ENCODE measurements at regions not wholly inside any gene's neighbourhood (a gene's known extent, or its start where the extent isn't known, plus 50 kb on each side); places are given as distances from the start of the nearest gene placed in this dataset.

- SMC1A ChIA-PET (ENCODE audit: uncharacterized antibody, unreplicated experiment): interaction anchor here (1.1 kb wide), 1 partner anchor 16 kb away, joined by 6 read pairs; no protein-coding TSS in a partner anchor
- BruUV-seq (replicated peaks): no TSS peak
Observed at GRCh38 chr18:30489890-30490643, 552.5 kb downstream of the DSC3 start.

More at GRCh38 chr18:30489890-30490643, 552.5 kb downstream of the DSC3 start:
- Histone ChIP-seq H4K20me1 (ENCODE audit: control insufficient read depth, insufficient read depth) (no peaks in the 10 kb centered on the region), H3K27me3 (replicated peaks in 1 of 2; ENCODE audit: control insufficient read depth in 2 of 2, insufficient read depth in 2 of 2, low read length in 1 of 2) (no peaks in the 10 kb centered on the region), H3K9ac (ENCODE audit: control insufficient read depth, insufficient read depth, low read length) (no peak overlapping the region), H2AFZ (ENCODE audit: control insufficient read depth, low read depth, low read length) (no peak overlapping the region), H3K79me2 (ENCODE audit: control insufficient read depth, insufficient read depth, low read length) (no peaks in the 10 kb centered on the region), H3K9me3 (replicated peaks; ENCODE audit: control insufficient read depth, insufficient read depth, low read length) (no peaks in the 10 kb centered on the region), H3K4me2 (ENCODE audit: control insufficient read depth, insufficient read depth) (no peak overlapping the region), H3K36me3 (ENCODE audit: control insufficient read depth in 2 of 2, insufficient read depth in 2 of 2, low read length in 1 of 2) (no peaks in the 10 kb centered on the region), H3K4me1 (ENCODE audit: control insufficient read depth, insufficient read depth, low read length) (no peaks in the 10 kb centered on the region), H3K27ac (ENCODE audit: control insufficient read depth, insufficient read depth) (no peak overlapping the region), H3K4me3 (no peak overlapping the region)
- FAIRE-seq (no peak), ATAC-seq (peak; percentile 30), DNase-seq (ENCODE audit: low read depth, low spot score) (no peak)
- intact Hi-C loops (cut with micrococcal nuclease; ENCODE audit: unreplicated experiment): no loop called here
- WGBS (ENCODE audit: insufficient coverage, insufficient replicate concordance, low lambda C conversion rate, missing lambda C conversion rate): 42% methylated on average over 2 of the region's 2 CpGs
- RAD21 ChIA-PET (ENCODE audit: unreplicated experiment): interaction anchor here (1.0 kb wide), 1 partner anchor 9 kb away, joined by 3 read pairs; no protein-coding TSS in a partner anchor
- 0 out of 2 replicates have a peak, but pooled peaks have one; percentile 13 for TF ChIP-seq RELB (IDR thresholded peaks at IDR 0.05; ENCODE audit: low read depth)
- TF ChIP-seq HDGF (IDR thresholded peaks at IDR 0.05): peak; percentile 36; the same call in 1 of the 2 replicates
- no peak for TF ChIP-seq EP300 (IDR thresholded peaks at IDR 0.05; ENCODE audit: borderline replicate concordance in 1 of 2, control insufficient read depth in 1 of 2, low read depth in 2 of 2, low read length in 2 of 2)
- TF ChIP-seq CREM (IDR thresholded peaks at IDR 0.05; ENCODE audit: low read depth): no peak
- no peak for TF ChIP-seq ZNF384 (IDR thresholded peaks at IDR 0.05; ENCODE audit: borderline replicate concordance, low read depth, low read length)
- TF ChIP-seq PAX5 (IDR thresholded peaks at IDR 0.05; ENCODE audit: borderline replicate concordance, low read depth, low read length): no peak
- peak; percentile 18; the same call in 1 of the 2 replicates for TF ChIP-seq IKZF1 (conservative IDR thresholded peaks at IDR 0.05)
- TF ChIP-seq ZZZ3 (IDR thresholded peaks at IDR 0.05; ENCODE audit: control insufficient read depth, insufficient read length, low read depth): no peak
- TF ChIP-seq YBX1 (IDR thresholded peaks at IDR 0.05): peak; percentile 45; the same call in 1 of the 2 replicates
- no peak for TF ChIP-seq TCF3 (IDR thresholded peaks at IDR 0.05; ENCODE audit: borderline replicate concordance, insufficient read depth, low read depth, low read length)
- no peak for TF ChIP-seq ZNF207 (IDR thresholded peaks at IDR 0.05; ENCODE audit: borderline replicate concordance)
- TF ChIP-seq, protein P1, sequence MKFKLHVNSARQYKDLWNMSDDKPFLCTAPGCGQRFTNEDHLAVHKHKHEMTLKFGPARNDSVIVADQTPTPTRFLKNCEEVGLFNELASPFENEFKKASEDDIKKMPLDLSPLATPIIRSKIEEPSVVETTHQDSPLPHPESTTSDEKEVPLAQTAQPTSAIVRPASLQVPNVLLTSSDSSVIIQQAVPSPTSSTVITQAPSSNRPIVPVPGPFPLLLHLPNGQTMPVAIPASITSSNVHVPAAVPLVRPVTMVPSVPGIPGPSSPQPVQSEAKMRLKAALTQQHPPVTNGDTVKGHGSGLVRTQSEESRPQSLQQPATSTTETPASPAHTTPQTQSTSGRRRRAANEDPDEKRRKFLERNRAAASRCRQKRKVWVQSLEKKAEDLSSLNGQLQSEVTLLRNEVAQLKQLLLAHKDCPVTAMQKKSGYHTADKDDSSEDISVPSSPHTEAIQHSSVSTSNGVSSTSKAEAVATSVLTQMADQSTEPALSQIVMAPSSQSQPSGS (IDR thresholded peaks at IDR 0.05; ENCODE audit: low read length): no peak
- no peak for TF ChIP-seq RAD51 (IDR thresholded peaks at IDR 0.05)
- no peak for TF ChIP-seq SMARCA5 (IDR thresholded peaks at IDR 0.05)
- CTCF ChIA-PET: no interaction called here
- in situ Hi-C loops (cut with MboI): no loop called here
- POLR2A ChIA-PET: no interaction called here
